Neural progenitor cell (in vitro differentiated cells): ENCODE measurements at regions not wholly inside any gene's neighbourhood (a gene's known extent, or its start where the extent isn't known, plus 50 kb on each side); places are given as distances from the start of the nearest gene placed in this dataset.

Experiments
- DNase-seq: peaks from one replicate; pipeline ENCODE4 v3.0.0-alpha.2; 2016; ENCODE audit warnings: low spot score
- H2AFZ ChIP-seq: fragments of 200-600 bp; sonication (generic); replicated peaks from 2 replicates; pipeline ENCODE4 v1.6.1; 2016; ENCODE audit warnings: antibody characterized with exemption
- H3F3A ChIP-seq: fragments of 200-600 bp; sonication (generic); 2 replicates; pipeline ENCODE4 v1.6.1; 2016; ENCODE audit warnings: antibody characterized with exemption, low read depth
- H3K27ac ChIP-seq: fragments of 200-600 bp; sonication (generic); 2 replicates; pipeline ENCODE4 v1.5.1; 2016; ENCODE audit warnings: mild to moderate bottlenecking
- H3K27me3 ChIP-seq: fragments of 200-600 bp; sonication (generic); 2 replicates; pipeline ENCODE4 v1.6.1; 2016; ENCODE audit warnings: mild to moderate bottlenecking, moderate library complexity
- H3K36me3 ChIP-seq: fragments of 200-600 bp; sonication (generic); 2 replicates; pipeline ENCODE4 v1.5.1; 2016
- H3K4me1 ChIP-seq: fragments of 200-600 bp; sonication (generic); 2 replicates; pipeline ENCODE4 v1.6.1; 2016; ENCODE audit warnings: mixed run types
- H3K4me2 ChIP-seq: fragments of 200-600 bp; sonication (generic); 2 replicates; pipeline ENCODE4 v1.6.1; 2016
- H3K4me3 ChIP-seq: fragments of 200-600 bp; sonication (generic); 2 replicates; pipeline ENCODE4 v1.5.1; 2016
- H3K79me2 ChIP-seq: fragments of 200-600 bp; sonication (generic); 2 replicates; pipeline ENCODE4 v1.6.1; 2016; ENCODE audit warnings: low read depth
- H3K9ac ChIP-seq: fragments of 200-600 bp; sonication (generic); 2 replicates; pipeline ENCODE4 v1.6.1; 2016
- H3K9me3 ChIP-seq: fragments of 200-600 bp; sonication (generic); 2 replicates; pipeline ENCODE4 v1.5.1; 2016; ENCODE audit warnings: low read depth
- H4K20me1 ChIP-seq: fragments of 200-600 bp; sonication (generic); 2 replicates; pipeline ENCODE4 v1.6.1; 2016; ENCODE audit warnings: low read depth
- H3K27ac Mint-ChIP-seq: 3 replicates; pipeline ENCODE4 v1.8.0; 2021; ENCODE audit warnings: mixed read lengths
- H3K27me3 Mint-ChIP-seq: 2 replicates; pipeline ENCODE4 v1.8.0; 2022; ENCODE audit warnings: low read depth, mild to moderate bottlenecking, inconsistent platforms, moderate library complexity, mixed read lengths; ENCODE audit not compliant: insufficient read depth
- H3K36me3 Mint-ChIP-seq: 3 replicates; pipeline ENCODE4 v1.8.0; 2021; ENCODE audit warnings: mixed read lengths
- H3K4me1 Mint-ChIP-seq: 3 replicates; pipeline ENCODE4 v1.8.0; 2021; ENCODE audit warnings: mixed read lengths
- H3K4me3 Mint-ChIP-seq: 3 replicates; pipeline ENCODE4 v1.8.0; 2021; ENCODE audit warnings: mild to moderate bottlenecking, moderate library complexity, mixed read lengths
- H3K9me3 Mint-ChIP-seq: 3 replicates; pipeline ENCODE4 v1.8.0; 2020; ENCODE audit warnings: mixed read lengths
- EZH2 ChIP-seq: fragments of 200-600 bp; sonication (generic); IDR thresholded peaks from 2 replicates; pipeline ENCODE4 v1.6.1; 2017; ENCODE audit warnings: antibody characterized with exemption, mild to moderate bottlenecking, moderate library complexity
- EZH2phosphoT487 ChIP-seq: fragments of 200-600 bp; sonication (generic); IDR thresholded peaks from 2 replicates; pipeline ENCODE4 v1.6.1; 2017; ENCODE audit warnings: antibody characterized with exemption
- TF ChIP-seq, protein P1 (sequence below): fragments of 200-600 bp; sonication (generic); IDR thresholded peaks from 2 replicates; pipeline ENCODE4 v1.5.1; 2017; ENCODE audit warnings: antibody characterized with exemption, mild to moderate bottlenecking

DNA sequence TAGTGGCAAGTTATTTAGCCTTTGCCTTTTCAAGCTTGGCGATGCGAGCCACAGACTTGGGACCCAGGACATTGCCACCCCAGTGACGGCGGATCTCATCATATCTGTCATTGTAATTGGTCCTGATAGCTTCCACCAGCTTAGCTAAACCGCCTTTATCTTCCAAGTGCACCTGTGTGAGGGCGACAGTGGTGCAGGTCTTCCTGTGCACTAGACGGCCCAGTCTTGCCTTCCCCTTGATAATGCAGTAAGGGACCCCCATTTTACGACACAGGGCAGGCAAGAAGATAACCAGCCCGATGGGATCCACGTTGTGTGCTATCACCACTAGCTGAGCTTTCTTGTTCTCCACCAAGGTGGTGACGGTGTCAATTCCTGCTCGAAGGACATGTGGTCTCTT, 99.6 kb upstream of the ITGB1 start:
- H3K27me3 Mint-ChIP-seq, result no peaks in the 10 kb centered on the region
- Histone ChIP-seq H3K4me2 (no peak overlapping the region), H3K27me3 (no peaks in the 10 kb centered on the region), H3K4me3 (no peak overlapping the region), H3K27ac (no peak overlapping the region), H3K9me3 (no peaks in the 10 kb centered on the region), H3K4me1 (no peaks in the 10 kb centered on the region), H3K36me3 (no peaks in the 10 kb centered on the region), H2AFZ (no peak overlapping the region), H3K9ac (no peak overlapping the region), H4K20me1 (no peaks in the 10 kb centered on the region), H3K79me2 (no peaks in the 10 kb centered on the region), H3F3A (no peaks in the 10 kb centered on the region)
- DNase-seq, result no peak
- H3K9me3 Mint-ChIP-seq, result peaks cover 4% of the 10 kb centered on the region
- H3K4me3 Mint-ChIP-seq, result no peak overlapping the region
- H3K36me3 Mint-ChIP-seq, result no peaks in the 10 kb centered on the region
- peaks cover under 1% of the 10 kb centered on the region for H3K4me1 Mint-ChIP-seq
- no peak overlapping the region for H3K27ac Mint-ChIP-seq
- TF ChIP-seq EZH2, result no peak
- TF ChIP-seq, protein P1, sequence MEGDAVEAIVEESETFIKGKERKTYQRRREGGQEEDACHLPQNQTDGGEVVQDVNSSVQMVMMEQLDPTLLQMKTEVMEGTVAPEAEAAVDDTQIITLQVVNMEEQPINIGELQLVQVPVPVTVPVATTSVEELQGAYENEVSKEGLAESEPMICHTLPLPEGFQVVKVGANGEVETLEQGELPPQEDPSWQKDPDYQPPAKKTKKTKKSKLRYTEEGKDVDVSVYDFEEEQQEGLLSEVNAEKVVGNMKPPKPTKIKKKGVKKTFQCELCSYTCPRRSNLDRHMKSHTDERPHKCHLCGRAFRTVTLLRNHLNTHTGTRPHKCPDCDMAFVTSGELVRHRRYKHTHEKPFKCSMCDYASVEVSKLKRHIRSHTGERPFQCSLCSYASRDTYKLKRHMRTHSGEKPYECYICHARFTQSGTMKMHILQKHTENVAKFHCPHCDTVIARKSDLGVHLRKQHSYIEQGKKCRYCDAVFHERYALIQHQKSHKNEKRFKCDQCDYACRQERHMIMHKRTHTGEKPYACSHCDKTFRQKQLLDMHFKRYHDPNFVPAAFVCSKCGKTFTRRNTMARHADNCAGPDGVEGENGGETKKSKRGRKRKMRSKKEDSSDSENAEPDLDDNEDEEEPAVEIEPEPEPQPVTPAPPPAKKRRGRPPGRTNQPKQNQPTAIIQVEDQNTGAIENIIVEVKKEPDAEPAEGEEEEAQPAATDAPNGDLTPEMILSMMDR, result no peak

DNA sequence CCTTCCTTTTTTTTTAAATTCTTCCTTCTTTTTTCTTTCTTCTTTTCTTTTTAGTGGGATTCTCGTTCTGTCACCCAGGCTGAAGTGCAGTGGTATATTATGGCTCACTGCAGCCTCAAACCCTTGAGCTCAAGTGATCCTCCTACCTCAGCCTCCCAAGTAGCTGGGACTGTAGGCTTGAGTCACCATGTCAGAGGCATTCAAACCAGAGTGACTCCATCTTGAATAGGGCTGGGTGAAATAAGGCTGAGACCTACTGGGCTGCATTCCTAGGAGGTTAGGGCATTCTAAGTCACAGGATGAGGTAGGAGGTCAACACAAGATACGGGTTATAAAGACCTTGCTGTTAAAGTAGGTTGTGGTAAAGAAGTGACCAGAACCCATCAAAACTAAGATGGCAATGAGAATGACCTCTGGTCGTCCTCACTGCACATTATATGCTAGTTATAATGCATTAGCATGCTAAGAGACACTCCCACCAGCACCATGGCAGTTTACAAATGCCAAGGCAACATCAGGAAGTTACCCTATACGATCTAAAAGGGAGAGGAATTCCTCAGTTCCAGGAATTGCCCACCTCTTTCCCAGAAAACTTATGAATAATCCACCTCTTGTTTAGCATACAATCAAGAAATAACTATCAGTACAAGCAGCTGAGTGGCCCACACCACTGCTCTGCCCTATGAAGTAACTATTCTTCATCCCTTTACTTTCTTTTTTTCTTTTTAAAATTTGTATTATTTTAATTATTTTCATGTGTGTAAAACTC, 99.0 kb upstream of the ITGB1 start:
- Histone ChIP-seq H2AFZ (no peak overlapping the region), H3K4me3 (no peak overlapping the region), H3F3A (no peaks in the 10 kb centered on the region), H3K36me3 (no peaks in the 10 kb centered on the region), H4K20me1 (no peaks in the 10 kb centered on the region), H3K9me3 (no peaks in the 10 kb centered on the region), H3K4me2 (no peak overlapping the region), H3K4me1 (no peaks in the 10 kb centered on the region), H3K27ac (no peak overlapping the region), H3K27me3 (no peaks in the 10 kb centered on the region), H3K9ac (no peak overlapping the region), H3K79me2 (no peaks in the 10 kb centered on the region)
- H3K27me3 Mint-ChIP-seq, result no peaks in the 10 kb centered on the region
- H3K27ac Mint-ChIP-seq, result no peak overlapping the region
- H3K9me3 Mint-ChIP-seq, result peaks cover 4% of the 10 kb centered on the region
- H3K4me3 Mint-ChIP-seq, result no peak overlapping the region
- H3K4me1 Mint-ChIP-seq, result peaks cover 5% of the 10 kb centered on the region
- no peak for DNase-seq
- TF ChIP-seq EZH2phosphoT487 (no peak), EZH2 (no peak)
- H3K36me3 Mint-ChIP-seq, result no peaks in the 10 kb centered on the region

DNA sequence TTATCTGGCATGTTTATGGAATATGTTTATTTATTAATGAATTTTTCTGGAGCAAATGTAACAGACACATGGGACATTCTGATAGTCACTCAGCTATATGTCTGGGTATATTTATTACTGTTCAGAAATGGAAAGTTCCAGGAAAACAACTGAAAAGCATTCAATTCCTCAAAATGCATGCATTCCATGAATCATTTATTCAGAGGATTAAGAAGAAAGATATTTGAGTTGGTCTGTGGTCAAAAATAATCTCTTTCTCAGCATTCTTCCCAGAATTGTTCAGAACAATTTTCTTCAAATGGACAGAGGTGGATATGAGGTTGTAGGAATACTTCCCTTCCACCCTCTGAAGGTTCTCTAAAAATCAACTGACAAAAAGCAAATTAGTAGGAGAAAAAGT, 97.6 kb upstream of the ITGB1 start:
- Histone ChIP-seq H4K20me1 (no peaks in the 10 kb centered on the region), H3K27ac (no peak overlapping the region), H3K4me3 (no peak overlapping the region), H3K9ac (no peak overlapping the region), H3K4me2 (no peak overlapping the region), H3K79me2 (no peaks in the 10 kb centered on the region), H3K27me3 (no peaks in the 10 kb centered on the region), H3K36me3 (no peaks in the 10 kb centered on the region), H2AFZ (no peak overlapping the region), H3K4me1 (no peaks in the 10 kb centered on the region), H3F3A (no peaks in the 10 kb centered on the region), H3K9me3 (no peaks in the 10 kb centered on the region)
- Mint-ChIP-seq H3K27me3 (no peaks in the 10 kb centered on the region), H3K9me3 (no peaks in the 10 kb centered on the region), H3K27ac (no peak overlapping the region), H3K4me1 (peaks cover 5% of the 10 kb centered on the region), H3K4me3 (no peak overlapping the region), H3K36me3 (no peaks in the 10 kb centered on the region)
- TF ChIP-seq, protein P1, result no peak
- no peak for TF ChIP-seq EZH2phosphoT487
- TF ChIP-seq EZH2, result no peak
- no peak for DNase-seq
